ENCODE measurements at regions not wholly inside any gene's neighbourhood (a gene's known extent, or its start where the extent isn't known, plus 50 kb on each side); places are given as distances from the start of the nearest gene placed in this dataset.

- ATAC-seq = no peak
Observed at GRCh38 chr5:105554568-105555169, 1992.1 kb upstream of the NUDT12 start.

GRCh38 chr5:105544300-105544699, 1981.7 kb upstream of the NUDT12 start:
- no peak for TF ChIP-seq CTCF (IDR thresholded peaks at IDR 0.05)
- no peak for TF ChIP-seq POLR2A (IDR thresholded peaks at IDR 0.05)
- no peaks in the 10 kb centered on the region for H3K9me3 ChIP-seq
- 40% methylated on average over 1 of the region's 1 CpG for WGBS (ENCODE audit: insufficient coverage, low coverage, low lambda C conversion rate, missing lambda C conversion rate)
- no peak for ATAC-seq
- no peaks in the 10 kb centered on the region for H3K36me3 ChIP-seq
- no peak for DNase-seq
- H3K27me3 ChIP-seq = no peaks in the 10 kb centered on the region
- H3K4me3 ChIP-seq = no peak overlapping the region
- intact Hi-C loops (cut with DNase I) = no loop called here
- H3K27ac ChIP-seq = no peak overlapping the region
- H3K4me1 ChIP-seq = no peaks in the 10 kb centered on the region

More at GRCh38 chr5:105554568-105555169, 1992.1 kb upstream of the NUDT12 start:
- 74% methylated on average over 4 of the region's 4 CpGs for WGBS (ENCODE audit: insufficient coverage, low coverage, low lambda C conversion rate, missing lambda C conversion rate)
- no peaks in the 10 kb centered on the region for H3K27me3 ChIP-seq
- no peak overlapping the region for H3K27ac ChIP-seq
- H3K9me3 ChIP-seq = no peaks in the 10 kb centered on the region
- no peaks in the 10 kb centered on the region for H3K36me3 ChIP-seq
- no peaks in the 10 kb centered on the region for H3K4me1 ChIP-seq
- TF ChIP-seq POLR2A (IDR thresholded peaks at IDR 0.05) (no peak), CTCF (IDR thresholded peaks at IDR 0.05) (no peak)
- no peak overlapping the region for H3K4me3 ChIP-seq
- intact Hi-C loops (cut with DNase I) = no loop called here
- DNase-seq = no peak

GRCh38 chr5:105536675-105537074, 1974.1 kb upstream of the NUDT12 start:
- Histone ChIP-seq H3K9me3 (no peaks in the 10 kb centered on the region), H3K4me1 (no peaks in the 10 kb centered on the region), H3K4me3 (no peak overlapping the region), H3K27me3 (no peaks in the 10 kb centered on the region), H3K36me3 (no peaks in the 10 kb centered on the region), H3K27ac (no peak overlapping the region)
- DNase-seq = no peak
- no peak for ATAC-seq
- TF ChIP-seq CTCF (IDR thresholded peaks at IDR 0.05) (no peak), POLR2A (IDR thresholded peaks at IDR 0.05) (no peak)
- intact Hi-C loops (cut with DNase I) = no loop called here

- Histone ChIP-seq H3K36me3 (no peaks in the 10 kb centered on the region), H3K4me1 (no peaks in the 10 kb centered on the region), H3K27ac (no peak overlapping the region), H3K27me3 (no peaks in the 10 kb centered on the region), H3K9me3 (no peaks in the 10 kb centered on the region), H3K4me3 (no peak overlapping the region)
- TF ChIP-seq CTCF (IDR thresholded peaks at IDR 0.05) (no peak), POLR2A (IDR thresholded peaks at IDR 0.05) (no peak)
- DNase-seq (no peak), ATAC-seq (no peak)
- intact Hi-C loops (cut with DNase I) = no loop called here
- 46% methylated on average over 3 of the region's 3 CpGs for whole genome bisulfite sequencing (ENCODE audit: insufficient coverage, low coverage, low lambda C conversion rate, missing lambda C conversion rate)
Observed at GRCh38 chr5:105530716-105531261, 1968.2 kb upstream of the NUDT12 start.

GRCh38 chr5:105529851-105530250, 1967.3 kb upstream of the NUDT12 start:
- Histone ChIP-seq H3K27ac (no peak overlapping the region), H3K27me3 (no peaks in the 10 kb centered on the region), H3K36me3 (no peaks in the 10 kb centered on the region), H3K9me3 (no peaks in the 10 kb centered on the region), H3K4me1 (no peaks in the 10 kb centered on the region), H3K4me3 (no peak overlapping the region)
- ATAC-seq (no peak), DNase-seq (no peak)
- TF ChIP-seq POLR2A (IDR thresholded peaks at IDR 0.05) (no peak), CTCF (IDR thresholded peaks at IDR 0.05) (no peak)
- intact Hi-C loops (cut with DNase I) = no loop called here
- WGBS (ENCODE audit: insufficient coverage, low coverage, low lambda C conversion rate, missing lambda C conversion rate) = 30% methylated on average over 5 of the region's 5 CpGs

Measured in right lobe of liver (tissue), 6 donors.